ENCODE measurements at regions not wholly inside any gene's neighbourhood (a gene's known extent, or its start where the extent isn't known, plus 50 kb on each side); places are given as distances from the start of the nearest gene placed in this dataset.
A peak's percentile ranks its signal among the peaks of the same experiment; 100 is the strongest.

- POLR2A ChIA-PET (ENCODE audit: partially characterized antibody) = no interaction called here
- H3K27ac ChIP-seq (ENCODE audit: low read depth, low read length) = no peak overlapping the region
- CTCF ChIA-PET (ENCODE audit: partially characterized antibody) = no interaction called here
- H3K9me3 ChIP-seq (ENCODE audit: control insufficient read depth in 1 of 2, low read length in 2 of 2) = no peaks in the 10 kb centered on the region
- Mint-ChIP-seq H3K27ac (no peak overlapping the region), H3K36me3 (no peaks in the 10 kb centered on the region), H3K9me3 (peaks cover 4 to 49% (median 28%) of the 10 kb centered on the region in 8 donors), H3K4me3 (no peak overlapping the region), H3K27me3 (no peaks in the 10 kb centered on the region), H3K4me1 (no peaks in the 10 kb centered on the region)
- H3K4me1 ChIP-seq (ENCODE audit: insufficient read depth, low read length) = no peaks in the 10 kb centered on the region
- H3K27me3 ChIP-seq (ENCODE audit: insufficient read depth, low read length) = no peaks in the 10 kb centered on the region
- intact Hi-C loops (cut with micrococcal nuclease) = no loop called here
- no peaks in the 10 kb centered on the region for H3K36me3 ChIP-seq (ENCODE audit: insufficient read depth, low read length)
- DNase-seq = no peak
- no peak overlapping the region for H3K4me3 ChIP-seq (ENCODE audit: low read length in 2 of 2)
These were observed 552.2 kb downstream of the TFAP2A start for GRCh38 chr6:9862603-9863167.

GRCh38 chr6:9851541-9852380, 563.1 kb downstream of the TFAP2A start:
- H3K27me3 ChIP-seq (ENCODE audit: insufficient read depth, low read length) = no peaks in the 10 kb centered on the region
- no peak overlapping the region for H3K27ac ChIP-seq (ENCODE audit: low read depth, low read length)
- Mint-ChIP-seq H3K4me1 (no peaks in the 10 kb centered on the region), H3K27me3 (peaks cover 0 to 2% of the 10 kb centered on the region in 2 donors), H3K4me3 (no peak overlapping the region), H3K27ac (no peak overlapping the region), H3K36me3 (no peaks in the 10 kb centered on the region), H3K9me3 (peaks cover 3 to 56% (median 33%) of the 10 kb centered on the region in 8 donors)
- ChIA-PET POLR2A (ENCODE audit: partially characterized antibody) (no interaction called here), CTCF (ENCODE audit: partially characterized antibody) (no interaction called here)
- intact Hi-C loops (cut with micrococcal nuclease) = no loop called here
- no peaks in the 10 kb centered on the region for H3K36me3 ChIP-seq (ENCODE audit: insufficient read depth, low read length)
- DNase-seq = no peak
- H3K4me3 ChIP-seq (ENCODE audit: low read length in 2 of 2) = no peak overlapping the region
- no peaks in the 10 kb centered on the region for H3K4me1 ChIP-seq (ENCODE audit: insufficient read depth, low read length)
- no peaks in the 10 kb centered on the region for H3K9me3 ChIP-seq (ENCODE audit: control insufficient read depth in 1 of 2, low read length in 2 of 2)

- Histone ChIP-seq H3K27me3 (ENCODE audit: insufficient read depth, low read length) (no peaks in the 10 kb centered on the region), H3K27ac (ENCODE audit: low read depth, low read length) (no peak overlapping the region), H3K4me1 (ENCODE audit: insufficient read depth, low read length) (no peaks in the 10 kb centered on the region), H3K9me3 (ENCODE audit: control insufficient read depth in 1 of 2, low read length in 2 of 2) (no peaks in the 10 kb centered on the region), H3K36me3 (ENCODE audit: insufficient read depth, low read length) (no peaks in the 10 kb centered on the region), H3K4me3 (ENCODE audit: low read length in 2 of 2) (no peak overlapping the region)
- DNase-seq = peak in 1 of 5 donors; percentile 25
- Mint-ChIP-seq H3K36me3 (no peaks in the 10 kb centered on the region), H3K4me3 (no peak overlapping the region), H3K27me3 (peaks cover 0 to 2% of the 10 kb centered on the region in 2 donors), H3K9me3 (peaks cover 3 to 62% (median 35%) of the 10 kb centered on the region in 8 donors), H3K27ac (no peak overlapping the region), H3K4me1 (no peaks in the 10 kb centered on the region)
- intact Hi-C loops (cut with micrococcal nuclease) = no loop called here
- CTCF ChIA-PET (ENCODE audit: partially characterized antibody) = no interaction called here
- POLR2A ChIA-PET (ENCODE audit: partially characterized antibody) = no interaction called here
These were observed 563.9 kb downstream of the TFAP2A start for GRCh38 chr6:9851006-9851405.

GRCh38 chr6:9848094-9848493, 566.8 kb downstream of the TFAP2A start:
- DNase-seq = no peak
- no peak overlapping the region for H3K4me3 ChIP-seq (ENCODE audit: low read length in 2 of 2)
- H3K27me3 ChIP-seq (ENCODE audit: insufficient read depth, low read length) = no peaks in the 10 kb centered on the region
- no peaks in the 10 kb centered on the region for H3K4me1 ChIP-seq (ENCODE audit: insufficient read depth, low read length)
- H3K36me3 Mint-ChIP-seq = no peaks in the 10 kb centered on the region
- intact Hi-C loops (cut with micrococcal nuclease) = no loop called here
- no peak overlapping the region for H3K27ac Mint-ChIP-seq
- no peaks in the 10 kb centered on the region for H3K9me3 ChIP-seq (ENCODE audit: control insufficient read depth in 1 of 2, low read length in 2 of 2)
- POLR2A ChIA-PET (ENCODE audit: partially characterized antibody) = no interaction called here
- no peaks in the 10 kb centered on the region for H3K36me3 ChIP-seq (ENCODE audit: insufficient read depth, low read length)
- H3K4me3 Mint-ChIP-seq = no peak overlapping the region
- no peak overlapping the region for H3K27ac ChIP-seq (ENCODE audit: low read depth, low read length)
- H3K27me3 Mint-ChIP-seq = peaks cover 0 to 2% of the 10 kb centered on the region in 2 donors
- CTCF ChIA-PET (ENCODE audit: partially characterized antibody) = no interaction called here
- H3K9me3 Mint-ChIP-seq = peaks cover 0 to 46% (median 33%) of the 10 kb centered on the region in 8 donors
- no peaks in the 10 kb centered on the region for H3K4me1 Mint-ChIP-seq

GRCh38 chr6:9841886-9842725, 572.8 kb downstream of the TFAP2A start:
- CTCF ChIA-PET (ENCODE audit: partially characterized antibody) = no interaction called here

GRCh38 chr6:9834233-9834632, 580.6 kb downstream of the TFAP2A start:
- Histone ChIP-seq H3K27ac (ENCODE audit: low read depth, low read length) (no peak overlapping the region), H3K4me3 (ENCODE audit: low read length in 2 of 2) (no peak overlapping the region), H3K36me3 (ENCODE audit: insufficient read depth, low read length) (no peaks in the 10 kb centered on the region), H3K9me3 (ENCODE audit: control insufficient read depth in 1 of 2, low read length in 2 of 2) (no peaks in the 10 kb centered on the region), H3K27me3 (ENCODE audit: insufficient read depth, low read length) (no peaks in the 10 kb centered on the region), H3K4me1 (ENCODE audit: insufficient read depth, low read length) (no peaks in the 10 kb centered on the region)
- ChIA-PET CTCF (ENCODE audit: partially characterized antibody) (no interaction called here), POLR2A (ENCODE audit: partially characterized antibody) (no interaction called here)
- Mint-ChIP-seq H3K4me3 (no peak overlapping the region), H3K9me3 (peaks cover 0 to 16% (median 5%) of the 10 kb centered on the region in 8 donors), H3K27me3 (no peaks in the 10 kb centered on the region), H3K36me3 (no peaks in the 10 kb centered on the region), H3K4me1 (no peaks in the 10 kb centered on the region), H3K27ac (no peak overlapping the region)
- no peak for DNase-seq
- intact Hi-C loops (cut with micrococcal nuclease) = no loop called here

More at GRCh38 chr6:9841886-9842725, 572.8 kb downstream of the TFAP2A start:
- no peaks in the 10 kb centered on the region for H3K36me3 ChIP-seq (ENCODE audit: insufficient read depth, low read length)
- intact Hi-C loops (cut with micrococcal nuclease) = no loop called here
- no peak for DNase-seq
- no peaks in the 10 kb centered on the region for H3K27me3 ChIP-seq (ENCODE audit: insufficient read depth, low read length)
- no peaks in the 10 kb centered on the region for H3K4me1 ChIP-seq (ENCODE audit: insufficient read depth, low read length)
- H3K4me3 ChIP-seq (ENCODE audit: low read length in 2 of 2) = no peak overlapping the region
- no peak overlapping the region for H3K4me3 Mint-ChIP-seq
- POLR2A ChIA-PET (ENCODE audit: partially characterized antibody) = no interaction called here
- H3K9me3 ChIP-seq (ENCODE audit: control insufficient read depth in 1 of 2, low read length in 2 of 2) = no peaks in the 10 kb centered on the region
- peaks cover 0 to 24% (median 11%) of the 10 kb centered on the region in 8 donors for H3K9me3 Mint-ChIP-seq
- H3K36me3 Mint-ChIP-seq = no peaks in the 10 kb centered on the region
- no peaks in the 10 kb centered on the region for H3K27me3 Mint-ChIP-seq
- no peak overlapping the region for H3K27ac ChIP-seq (ENCODE audit: low read depth, low read length)
- no peak overlapping the region for H3K27ac Mint-ChIP-seq
- no peaks in the 10 kb centered on the region for H3K4me1 Mint-ChIP-seq

GRCh38 chr6:9831783-9832182, 583.1 kb downstream of the TFAP2A start:
- H3K27ac Mint-ChIP-seq = no peak overlapping the region
- H3K4me1 Mint-ChIP-seq = no peaks in the 10 kb centered on the region
- no peaks in the 10 kb centered on the region for H3K9me3 ChIP-seq (ENCODE audit: control insufficient read depth in 1 of 2, low read length in 2 of 2)
- no peaks in the 10 kb centered on the region for H3K36me3 ChIP-seq (ENCODE audit: insufficient read depth, low read length)
- H3K27ac ChIP-seq (ENCODE audit: low read depth, low read length) = no peak overlapping the region
- no peak overlapping the region for H3K4me3 Mint-ChIP-seq
- no peak for DNase-seq
- H3K4me3 ChIP-seq (ENCODE audit: low read length in 2 of 2) = no peak overlapping the region
- ChIA-PET CTCF (ENCODE audit: partially characterized antibody) (no interaction called here), POLR2A (ENCODE audit: partially characterized antibody) (no interaction called here)
- no peaks in the 10 kb centered on the region for H3K27me3 ChIP-seq (ENCODE audit: insufficient read depth, low read length)
- H3K27me3 Mint-ChIP-seq = no peaks in the 10 kb centered on the region
- H3K9me3 Mint-ChIP-seq = peaks cover 0 to 10% (median 5%) of the 10 kb centered on the region in 8 donors
- H3K36me3 Mint-ChIP-seq = no peaks in the 10 kb centered on the region
- intact Hi-C loops (cut with micrococcal nuclease) = no loop called here
- no peaks in the 10 kb centered on the region for H3K4me1 ChIP-seq (ENCODE audit: insufficient read depth, low read length)
